ENCODE measurements at regions not wholly inside any gene's neighbourhood (a gene's known extent, or its start where the extent isn't known, plus 50 kb on each side); places are given as distances from the start of the nearest gene placed in this dataset.

GRCh38 chr2:176781570-176782217 lies 430.9 kb upstream of the HNRNPA3 start:
- no peak for TF ChIP-seq ZNF354B (CRISPR knock-in tag; IDR thresholded peaks at IDR 0.05)
- TF ChIP-seq CTCF (CRISPR knock-in tag; IDR thresholded peaks at IDR 0.05) = no peak
- TF ChIP-seq HMGXB4 (CRISPR knock-in tag; IDR thresholded peaks at IDR 0.05; ENCODE audit: borderline replicate concordance in 1 of 2, low read depth in 1 of 2) = no peak
- no peak for TF ChIP-seq SUZ12 (IDR thresholded peaks at IDR 0.05; ENCODE audit: low read depth, low read length)
- TF ChIP-seq ATF6 (CRISPR knock-in tag; conservative IDR thresholded peaks at IDR 0.05) = no peak
- TF ChIP-seq ZNF441 (CRISPR knock-in tag; IDR thresholded peaks at IDR 0.05; ENCODE audit: borderline replicate concordance) = no peak

Measured in HepG2 (cell line).